GM12801 (cell line): ENCODE measurements at regions not wholly inside any gene's neighbourhood (a gene's known extent, or its start where the extent isn't known, plus 50 kb on each side); places are given as distances from the start of the nearest gene placed in this dataset.

Source experiments
- CTCF ChIP-seq: IDR thresholded peaks from one replicate; pipeline ENCODE4 v1.5.1; 2011; ENCODE audit warnings: control low read depth; ENCODE audit not compliant: insufficient read length; ENCODE audit errors: extremely low read depth

DNA sequence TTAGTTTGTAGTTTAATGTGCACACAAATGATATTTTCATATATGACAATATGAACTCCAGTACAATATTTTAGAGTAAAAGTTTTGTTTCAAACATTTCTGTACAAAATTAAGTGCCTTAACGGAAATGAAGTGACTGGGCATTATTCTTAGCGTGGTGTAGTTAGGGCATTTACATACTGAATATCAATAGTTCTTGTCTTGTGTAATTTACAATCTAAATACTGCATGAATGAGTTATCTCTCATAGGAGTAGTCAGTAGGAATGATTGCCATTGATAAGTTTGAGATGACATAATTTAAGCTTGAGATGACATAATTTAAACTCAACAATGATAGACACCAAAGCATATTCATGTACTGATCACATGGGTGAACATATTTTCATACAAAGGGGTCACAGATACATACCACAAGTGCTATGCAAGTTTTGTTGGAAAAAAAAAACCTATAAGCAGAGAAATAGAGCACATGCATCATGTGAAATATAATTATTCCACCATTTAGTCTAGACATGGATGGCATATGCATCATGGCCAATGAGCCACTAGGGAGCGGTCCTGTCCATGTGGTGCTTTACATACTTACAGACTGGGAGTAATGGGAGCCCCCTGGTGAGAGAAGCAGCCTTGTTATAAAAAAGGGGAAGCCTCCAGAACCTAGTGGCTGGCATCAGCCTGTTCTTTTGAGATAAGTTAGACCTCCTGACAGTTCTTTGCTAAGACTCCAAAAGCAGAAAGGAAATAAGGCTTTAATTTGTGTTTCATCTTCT is 1523.9 kb downstream of the MAT2B start:
- TF ChIP-seq CTCF: no peak

DNA sequence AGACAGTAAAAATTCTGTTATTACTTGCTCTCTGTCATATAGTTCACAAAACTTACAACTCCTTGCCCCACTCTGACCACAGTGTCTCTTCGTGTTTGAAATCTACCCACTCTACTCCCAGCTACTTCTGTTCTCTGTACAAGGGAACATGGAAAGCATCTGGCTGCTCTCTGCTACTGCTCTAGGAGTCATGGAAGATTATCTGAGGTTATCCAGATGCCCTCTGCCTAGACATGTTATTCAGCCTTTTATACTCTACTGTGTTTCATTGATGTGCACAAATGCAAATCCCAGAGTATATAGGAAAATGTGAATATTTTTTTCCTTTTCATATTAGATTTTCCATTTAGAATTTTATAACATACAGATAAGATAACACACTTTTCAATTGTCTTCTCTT is 1525.6 kb downstream of the MAT2B start:
- TF ChIP-seq CTCF: no peak

- no peak for TF ChIP-seq CTCF
These were observed 1526.0 kb downstream of the MAT2B start for GRCh38 chr5:165031371-165031770.

- no peak for TF ChIP-seq CTCF
These were observed 1530.1 kb downstream of the MAT2B start for GRCh38 chr5:165035520-165035919.

GRCh38 chr5:165039748-165040147 is 1534.3 kb downstream of the MAT2B start:
- TF ChIP-seq CTCF: no peak

DNA sequence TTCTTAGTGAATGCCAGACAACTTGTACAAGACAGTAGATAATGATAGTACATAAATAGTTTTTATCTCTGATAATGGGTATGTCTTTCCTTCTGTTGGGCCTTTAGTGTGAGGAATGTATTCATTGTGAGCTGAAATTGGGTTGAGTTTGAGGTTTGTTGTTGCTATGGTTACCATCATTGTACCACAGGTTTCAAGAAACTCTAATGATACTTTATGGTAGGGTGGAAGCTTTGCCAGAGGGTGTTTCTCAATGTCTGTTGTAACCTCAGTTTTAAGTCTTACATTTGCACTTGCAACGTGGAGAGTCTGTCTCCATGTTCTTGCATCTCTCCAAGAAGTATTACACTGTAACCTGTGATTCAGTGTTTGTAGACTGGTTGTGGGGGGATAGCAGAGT is 1550.1 kb downstream of the MAT2B start:
- no peak for TF ChIP-seq CTCF

- no peak for TF ChIP-seq CTCF
These were observed 1551.7 kb downstream of the MAT2B start for GRCh38 chr5:165057145-165057544.
